Neural cell (in vitro differentiated cells): ENCODE measurements at regions not wholly inside any gene's neighbourhood (a gene's known extent, or its start where the extent isn't known, plus 50 kb on each side); places are given as distances from the start of the nearest gene placed in this dataset.

Source experiments
- H2AFZ ChIP-seq: fragments of 200-600, 300-800 bp; sonication (generic), shearing (Covaris generic); 2 replicates; pipeline ENCODE4 v1.6.0; 2014; ENCODE audit warnings: low read depth, mild to moderate bottlenecking, antibody characterized with exemption, low read length, moderate library complexity
- H3F3A ChIP-seq: fragments of 200-600 bp; shearing (Covaris generic); 2 replicates; pipeline ENCODE4 v1.6.1; 2016; ENCODE audit warnings: mild to moderate bottlenecking, moderate library complexity, mixed read lengths, antibody characterized with exemption, low read length; ENCODE audit not compliant: insufficient read depth, poor library complexity, severe bottlenecking
- H3K27ac ChIP-seq: fragments of 200-600, 300-800 bp; sonication (generic), shearing (Covaris generic); 2 replicates; pipeline ENCODE4 v1.5.1; 2014; ENCODE audit warnings: mild to moderate bottlenecking, low read length, moderate library complexity
- H3K27me3 ChIP-seq: fragments of 300-800, 200-600 bp; sonication (generic), shearing (Covaris generic); 2 replicates; pipeline ENCODE4 v1.6.0; 2014; ENCODE audit warnings: mild to moderate bottlenecking, low read depth, low read length, moderate library complexity; ENCODE audit not compliant: insufficient read depth
- H3K36me3 ChIP-seq: fragments of 300-800, 200-600 bp; sonication (generic), shearing (Covaris generic); 2 replicates; pipeline ENCODE4 v1.5.1; 2014; ENCODE audit warnings: mild to moderate bottlenecking, antibody characterized with exemption, low read length, moderate library complexity; ENCODE audit not compliant: insufficient read depth
- H3K4me2 ChIP-seq: fragments of 300-800, 200-600 bp; sonication (generic), shearing (Covaris generic); 2 replicates; pipeline ENCODE4 v1.6.0; 2014; ENCODE audit warnings: mild to moderate bottlenecking, low read length
- H3K4me3 ChIP-seq: fragments of 300-800, 200-600 bp; sonication (generic), shearing (Covaris generic); 2 replicates; pipeline ENCODE4 v1.5.1; 2014; ENCODE audit warnings: mild to moderate bottlenecking, low read length, moderate library complexity
- H3K79me2 ChIP-seq: fragments of 200-600 bp; shearing (Covaris generic); replicated peaks from 2 replicates; pipeline ENCODE4 v1.6.0; 2014; ENCODE audit warnings: mild to moderate bottlenecking, low read length, moderate library complexity; ENCODE audit not compliant: insufficient read depth
- H3K9ac ChIP-seq: fragments of 300-800, 200-600 bp; sonication (generic), shearing (Covaris generic); 2 replicates; pipeline ENCODE4 v1.6.1; 2016; ENCODE audit warnings: mild to moderate bottlenecking, low read length, mixed read lengths
- H3K9me2 ChIP-seq: fragments of 200-600 bp; shearing (Covaris generic); 2 replicates; pipeline ENCODE4 v1.6.1; 2016; ENCODE audit warnings: mild to moderate bottlenecking, low read length, mixed read lengths; ENCODE audit not compliant: insufficient read depth
- H3K9me3 ChIP-seq: fragments of 200-600, 300-800 bp; sonication (generic), shearing (Covaris generic); 2 replicates; pipeline ENCODE4 v1.6.1; 2016; ENCODE audit warnings: mild to moderate bottlenecking, mixed run types, low read length, moderate library complexity, mixed read lengths
- H4K20me1 ChIP-seq: fragments of 200-600 bp; shearing (Covaris generic); 2 replicates; pipeline ENCODE4 v1.6.1; 2016; ENCODE audit warnings: mild to moderate bottlenecking, mixed run types; ENCODE audit not compliant: insufficient read depth
- CTCF ChIP-seq: fragments of 450-650 bp; IDR thresholded peaks from 2 replicates; pipeline ENCODE4 v1.5.1; 2014; ENCODE audit warnings: antibody characterized with exemption, mild to moderate bottlenecking, moderate library complexity; ENCODE audit not compliant: poor library complexity, severe bottlenecking
- EP300 ChIP-seq: fragments of 450-650 bp; conservative IDR thresholded peaks from 2 replicates; pipeline ENCODE4 v1.6.1; 2014; ENCODE audit warnings: antibody characterized with exemption, mild to moderate bottlenecking, moderate library complexity; ENCODE audit not compliant: poor library complexity, severe bottlenecking
- EZH2 ChIP-seq: fragments of 200-600, 300-800 bp; shearing (Covaris generic), sonication (generic); IDR thresholded peaks from 2 replicates; pipeline ENCODE4 v1.6.1; 2014; ENCODE audit warnings: antibody characterized with exemption, low read length, borderline replicate concordance, mild to moderate bottlenecking; ENCODE audit not compliant: insufficient read depth, poor library complexity, severe bottlenecking
- MXI1 ChIP-seq: fragments of 450-650 bp; conservative IDR thresholded peaks from 2 replicates; pipeline ENCODE4 v1.6.1; 2014; ENCODE audit warnings: antibody characterized with exemption, mild to moderate bottlenecking; ENCODE audit not compliant: poor library complexity, severe bottlenecking
- POLR2AphosphoS5 ChIP-seq: IDR thresholded peaks from 2 replicates; pipeline ENCODE4 v1.6.1; 2012
- RAD21 ChIP-seq: fragments of 450-650 bp; conservative IDR thresholded peaks from 2 replicates; pipeline ENCODE4 v1.6.1; 2014; ENCODE audit warnings: antibody characterized with exemption, mild to moderate bottlenecking, moderate library complexity
- REST ChIP-seq: IDR thresholded peaks from 2 replicates; pipeline ENCODE4 v1.6.1; 2012; ENCODE audit warnings: borderline replicate concordance
- SMC3 ChIP-seq: fragments of 450-650 bp; conservative IDR thresholded peaks from 2 replicates; pipeline ENCODE4 v1.6.1; 2014; ENCODE audit warnings: antibody characterized with exemption, mild to moderate bottlenecking, moderate library complexity; ENCODE audit not compliant: poor library complexity
- TAF1 ChIP-seq: IDR thresholded peaks from 2 replicates; pipeline ENCODE4 v1.6.1; 2012; ENCODE audit warnings: low read depth

- Histone ChIP-seq H3F3A (no peaks in the 10 kb centered on the region), H4K20me1 (no peaks in the 10 kb centered on the region), H3K4me3 (no peak overlapping the region), H3K4me2 (no peak overlapping the region), H3K79me2 (no peaks in the 10 kb centered on the region), H3K9me3 (no peaks in the 10 kb centered on the region), H3K27ac (no peak overlapping the region), H2AFZ (no peak overlapping the region), H3K36me3 (no peaks in the 10 kb centered on the region), H3K27me3 (no peaks in the 10 kb centered on the region), H3K9me2 (no peaks in the 10 kb centered on the region), H3K9ac (no peak overlapping the region)
- TF ChIP-seq CTCF (no peak), EZH2 (no peak), EP300 (no peak), REST (no peak), MXI1 (no peak), SMC3 (no peak)
Measured at GRCh38 chr5:119741691-119742090, 112.3 kb downstream of the FAM170A start.

GRCh38 chr5:119742311-119742710, 113.0 kb downstream of the FAM170A start:
- H4K20me1 ChIP-seq: no peaks in the 10 kb centered on the region
- H3K27ac ChIP-seq: no peak overlapping the region
- H3K27me3 ChIP-seq: no peaks in the 10 kb centered on the region
- no peak overlapping the region for H3K4me3 ChIP-seq
- TF ChIP-seq EZH2: no peak
- no peak for TF ChIP-seq RAD21
- TF ChIP-seq CTCF: no peak
- no peak for TF ChIP-seq POLR2AphosphoS5
- TF ChIP-seq TAF1: no peak
- TF ChIP-seq REST: no peak
- TF ChIP-seq EP300: no peak
- no peak for TF ChIP-seq MXI1
- no peak overlapping the region for H3K4me2 ChIP-seq
- no peaks in the 10 kb centered on the region for H3K36me3 ChIP-seq
- no peak overlapping the region for H3K9ac ChIP-seq
- H3K9me3 ChIP-seq: no peaks in the 10 kb centered on the region
- no peak overlapping the region for H2AFZ ChIP-seq
- no peaks in the 10 kb centered on the region for H3K9me2 ChIP-seq
- H3F3A ChIP-seq: no peaks in the 10 kb centered on the region
- no peaks in the 10 kb centered on the region for H3K79me2 ChIP-seq
